Thyroid gland (tissue), 4 donors: ENCODE measurements at regions not wholly inside any gene's neighbourhood (a gene's known extent, or its start where the extent isn't known, plus 50 kb on each side); places are given as distances from the start of the nearest gene placed in this dataset.

Experiments
- POLR2A ChIP-seq, 2 donors: fragments of 450-650 bp; IDR thresholded peaks; one replicate each; pipeline ENCODE4 v1.6.1; 2017; ENCODE audit warnings: antibody characterized with exemption in 2 of 2, mild to moderate bottlenecking in 2 of 2, moderate library complexity in 1 of 2
- TF ChIP-seq, protein P1 (sequence below), 6 experiments: fragments of 200-600 bp in 3 of 6; fragments of 450-650 bp in 3 of 6; sonication (generic) in 3 of 6; IDR thresholded peaks; one replicate each; pipeline ENCODE4 v1.5.1; 2016 to 2019; ENCODE audit warnings: antibody characterized with exemption in 6 of 6, mild to moderate bottlenecking in 2 of 6, inconsistent platforms in 1 of 6, moderate library complexity in 1 of 6

DNA sequence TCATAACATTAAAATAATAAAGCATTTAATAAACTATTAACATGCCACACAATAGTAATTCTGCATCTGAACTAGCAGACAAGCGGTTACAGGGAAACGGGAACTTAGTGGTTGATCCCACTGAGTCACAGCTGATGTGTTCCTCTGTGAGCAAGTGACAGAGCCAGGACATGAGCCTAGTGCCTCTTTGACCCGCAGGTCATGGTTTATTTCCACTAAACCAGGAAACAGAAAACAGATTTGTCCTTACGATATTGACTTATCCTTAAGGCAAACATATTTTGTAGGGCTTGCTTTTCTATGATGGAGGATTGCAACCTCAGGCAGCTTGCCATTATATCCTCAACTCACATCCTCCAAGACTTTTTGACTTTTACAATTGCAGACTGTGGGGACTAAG lies 987.3 kb downstream of the CCSER2 start:
- TF ChIP-seq, protein P1, sequence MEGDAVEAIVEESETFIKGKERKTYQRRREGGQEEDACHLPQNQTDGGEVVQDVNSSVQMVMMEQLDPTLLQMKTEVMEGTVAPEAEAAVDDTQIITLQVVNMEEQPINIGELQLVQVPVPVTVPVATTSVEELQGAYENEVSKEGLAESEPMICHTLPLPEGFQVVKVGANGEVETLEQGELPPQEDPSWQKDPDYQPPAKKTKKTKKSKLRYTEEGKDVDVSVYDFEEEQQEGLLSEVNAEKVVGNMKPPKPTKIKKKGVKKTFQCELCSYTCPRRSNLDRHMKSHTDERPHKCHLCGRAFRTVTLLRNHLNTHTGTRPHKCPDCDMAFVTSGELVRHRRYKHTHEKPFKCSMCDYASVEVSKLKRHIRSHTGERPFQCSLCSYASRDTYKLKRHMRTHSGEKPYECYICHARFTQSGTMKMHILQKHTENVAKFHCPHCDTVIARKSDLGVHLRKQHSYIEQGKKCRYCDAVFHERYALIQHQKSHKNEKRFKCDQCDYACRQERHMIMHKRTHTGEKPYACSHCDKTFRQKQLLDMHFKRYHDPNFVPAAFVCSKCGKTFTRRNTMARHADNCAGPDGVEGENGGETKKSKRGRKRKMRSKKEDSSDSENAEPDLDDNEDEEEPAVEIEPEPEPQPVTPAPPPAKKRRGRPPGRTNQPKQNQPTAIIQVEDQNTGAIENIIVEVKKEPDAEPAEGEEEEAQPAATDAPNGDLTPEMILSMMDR (IDR thresholded peaks at IDR 0.05), result no peak
- TF ChIP-seq POLR2A (IDR thresholded peaks at IDR 0.05), result no peak
